ENCODE measurements at regions not wholly inside any gene's neighbourhood (a gene's known extent, or its start where the extent isn't known, plus 50 kb on each side); places are given as distances from the start of the nearest gene placed in this dataset.

- 93% methylated on average over 1 of the region's 1 CpG for WGBS
- intact Hi-C loops (cut with DNase I) = no loop called here
- H3K4me3 ChIP-seq (ENCODE audit: low read length) = no peak overlapping the region
- no peak for DNase-seq
- no peak for ATAC-seq
- H3K27ac ChIP-seq (ENCODE audit: low read length) = no peak overlapping the region
- no peaks in the 10 kb centered on the region for H3K4me1 ChIP-seq (ENCODE audit: control insufficient read depth, insufficient read depth, low read length)
- H3K27me3 ChIP-seq (ENCODE audit: control insufficient read depth, insufficient read depth) = no peaks in the 10 kb centered on the region
- no peaks in the 10 kb centered on the region for H3K9me3 ChIP-seq (ENCODE audit: control insufficient read depth, low read length)
Observed at GRCh38 chr4:13902146-13902545, 274.6 kb upstream of the BOD1L1 start.

DNA sequence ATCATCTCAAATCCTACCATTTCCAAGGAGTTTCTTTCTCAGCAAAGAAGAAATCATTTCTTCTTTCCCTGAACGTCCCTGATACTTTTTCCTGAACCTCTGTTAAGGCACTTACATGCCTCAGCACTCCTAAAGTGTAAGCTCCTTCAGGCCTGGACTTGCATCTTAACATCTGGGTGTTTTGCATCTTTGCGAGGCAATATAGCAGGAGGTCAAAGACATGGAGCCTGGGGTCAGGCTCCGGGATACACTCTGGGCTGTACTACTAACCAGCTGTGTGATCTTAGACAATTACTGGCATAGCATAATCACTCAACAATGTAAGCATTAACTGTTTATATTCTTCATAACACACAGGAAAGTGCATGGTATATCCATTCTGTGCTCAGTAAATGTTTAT is 275.5 kb upstream of the BOD1L1 start:
- 71% methylated on average over 3 of the region's 3 CpGs for WGBS
- DNase-seq = no peak
- intact Hi-C loops (cut with DNase I) = no loop called here
- no peak for ATAC-seq
- Histone ChIP-seq H3K27ac (ENCODE audit: low read length) (no peak overlapping the region), H3K4me3 (ENCODE audit: low read length) (no peak overlapping the region), H3K9me3 (ENCODE audit: control insufficient read depth, low read length) (no peaks in the 10 kb centered on the region), H3K4me1 (ENCODE audit: control insufficient read depth, insufficient read depth, low read length) (no peaks in the 10 kb centered on the region), H3K27me3 (ENCODE audit: control insufficient read depth, insufficient read depth) (no peaks in the 10 kb centered on the region)

- DNase-seq (no peak), ATAC-seq (no peak)
- Histone ChIP-seq H3K27me3 (ENCODE audit: control insufficient read depth, insufficient read depth) (no peaks in the 10 kb centered on the region), H3K4me3 (ENCODE audit: low read length) (no peak overlapping the region), H3K9me3 (ENCODE audit: control insufficient read depth, low read length) (no peaks in the 10 kb centered on the region), H3K4me1 (ENCODE audit: control insufficient read depth, insufficient read depth, low read length) (no peaks in the 10 kb centered on the region), H3K27ac (ENCODE audit: low read length) (no peak overlapping the region)
- intact Hi-C loops (cut with DNase I) = no loop called here
- WGBS = 70% methylated on average over 6 of the region's 6 CpGs
Observed at GRCh38 chr4:13903901-13904300, 276.4 kb upstream of the BOD1L1 start.

GRCh38 chr4:13905543-13905942 is 278.0 kb upstream of the BOD1L1 start:
- no peaks in the 10 kb centered on the region for H3K9me3 ChIP-seq (ENCODE audit: control insufficient read depth, low read length)
- H3K27me3 ChIP-seq (ENCODE audit: control insufficient read depth, insufficient read depth) = no peaks in the 10 kb centered on the region
- no peaks in the 10 kb centered on the region for H3K4me1 ChIP-seq (ENCODE audit: control insufficient read depth, insufficient read depth, low read length)
- WGBS = 90% methylated on average over 5 of the region's 5 CpGs
- DNase-seq = no peak
- no peak overlapping the region for H3K27ac ChIP-seq (ENCODE audit: low read length)
- intact Hi-C loops (cut with DNase I) = no loop called here
- no peak for ATAC-seq
- H3K4me3 ChIP-seq (ENCODE audit: low read length) = no peak overlapping the region

GRCh38 chr4:13906727-13907126 is 279.2 kb upstream of the BOD1L1 start:
- H3K27me3 ChIP-seq (ENCODE audit: control insufficient read depth, insufficient read depth) = no peaks in the 10 kb centered on the region
- H3K9me3 ChIP-seq (ENCODE audit: control insufficient read depth, low read length) = no peaks in the 10 kb centered on the region
- ATAC-seq = no peak
- no peak overlapping the region for H3K4me3 ChIP-seq (ENCODE audit: low read length)
- H3K4me1 ChIP-seq (ENCODE audit: control insufficient read depth, insufficient read depth, low read length) = no peaks in the 10 kb centered on the region
- intact Hi-C loops (cut with DNase I) = no loop called here
- DNase-seq = no peak
- no peak overlapping the region for H3K27ac ChIP-seq (ENCODE audit: low read length)
- WGBS = 96% methylated on average over 3 of the region's 3 CpGs

DNA sequence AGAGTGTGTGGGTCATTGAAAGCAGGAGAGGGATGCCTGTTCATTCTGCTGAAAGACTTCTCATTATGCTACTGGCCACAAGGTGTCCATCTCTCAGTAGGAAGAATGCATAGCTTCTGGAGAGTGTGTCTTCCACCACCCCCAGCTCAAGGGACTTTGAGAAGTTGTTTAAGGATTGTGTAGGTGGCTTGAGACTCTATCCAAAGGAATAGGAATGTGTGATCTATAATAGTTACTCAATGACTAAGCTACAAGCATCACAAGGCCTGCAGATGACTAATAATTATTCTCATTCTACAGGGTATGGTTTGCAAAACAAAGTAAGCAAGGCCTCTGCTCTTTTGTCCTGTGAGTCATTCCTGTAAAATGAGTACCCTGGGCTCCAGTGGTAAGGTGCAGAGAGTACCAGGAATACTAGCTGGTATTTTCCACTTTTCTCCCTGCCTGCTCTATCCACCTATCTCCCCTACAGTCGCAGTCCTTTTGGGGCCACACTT is 279.8 kb upstream of the BOD1L1 start:
- Histone ChIP-seq H3K4me3 (ENCODE audit: low read length) (no peak overlapping the region), H3K9me3 (ENCODE audit: control insufficient read depth, low read length) (no peaks in the 10 kb centered on the region), H3K27me3 (ENCODE audit: control insufficient read depth, insufficient read depth) (no peaks in the 10 kb centered on the region), H3K27ac (ENCODE audit: low read length) (no peak overlapping the region), H3K4me1 (ENCODE audit: control insufficient read depth, insufficient read depth, low read length) (no peaks in the 10 kb centered on the region)
- DNase-seq (no peak), ATAC-seq (no peak)
- intact Hi-C loops (cut with DNase I) = no loop called here
- 87% methylated on average over 1 of the region's 1 CpG for WGBS

GRCh38 chr4:13908455-13908854 is 280.9 kb upstream of the BOD1L1 start:
- Histone ChIP-seq H3K27ac (ENCODE audit: low read length) (no peak overlapping the region), H3K4me1 (ENCODE audit: control insufficient read depth, insufficient read depth, low read length) (no peaks in the 10 kb centered on the region), H3K9me3 (ENCODE audit: control insufficient read depth, low read length) (no peaks in the 10 kb centered on the region), H3K4me3 (ENCODE audit: low read length) (no peak overlapping the region), H3K27me3 (ENCODE audit: control insufficient read depth, insufficient read depth) (no peaks in the 10 kb centered on the region)
- DNase-seq (no peak), ATAC-seq (no peak)
- WGBS = 75% methylated on average over 2 of the region's 2 CpGs
- intact Hi-C loops (cut with DNase I) = no loop called here

- DNase-seq (no peak), ATAC-seq (no peak)
- no peaks in the 10 kb centered on the region for H3K4me1 ChIP-seq (ENCODE audit: control insufficient read depth, insufficient read depth, low read length)
- H3K9me3 ChIP-seq (ENCODE audit: control insufficient read depth, low read length) = no peaks in the 10 kb centered on the region
- no peak overlapping the region for H3K4me3 ChIP-seq (ENCODE audit: low read length)
- no peak overlapping the region for H3K27ac ChIP-seq (ENCODE audit: low read length)
- intact Hi-C loops (cut with DNase I) = no loop called here
- no peaks in the 10 kb centered on the region for H3K27me3 ChIP-seq (ENCODE audit: control insufficient read depth, insufficient read depth)
Observed at GRCh38 chr4:13910556-13910955, 283.0 kb upstream of the BOD1L1 start.

- H3K27me3 ChIP-seq (ENCODE audit: control insufficient read depth, insufficient read depth) = no peaks in the 10 kb centered on the region
- no peaks in the 10 kb centered on the region for H3K4me1 ChIP-seq (ENCODE audit: control insufficient read depth, insufficient read depth, low read length)
- H3K4me3 ChIP-seq (ENCODE audit: low read length) = no peak overlapping the region
- no peak overlapping the region for H3K27ac ChIP-seq (ENCODE audit: low read length)
- DNase-seq = no peak
- ATAC-seq = no peak
- intact Hi-C loops (cut with DNase I) = no loop called here
- no peaks in the 10 kb centered on the region for H3K9me3 ChIP-seq (ENCODE audit: control insufficient read depth, low read length)
Observed at GRCh38 chr4:13911256-13911655, 283.7 kb upstream of the BOD1L1 start.

- WGBS = 70% methylated on average over 2 of the region's 2 CpGs
- ATAC-seq = no peak
- no peaks in the 10 kb centered on the region for H3K9me3 ChIP-seq (ENCODE audit: control insufficient read depth, low read length)
Observed at GRCh38 chr4:13912436-13912925, 285.0 kb upstream of the BOD1L1 start.

GRCh38 chr4:13912966-13913365 is 285.4 kb upstream of the BOD1L1 start:
- intact Hi-C loops (cut with DNase I) = no loop called here
- DNase-seq = no peak
- Histone ChIP-seq H3K4me3 (ENCODE audit: low read length) (no peak overlapping the region), H3K9me3 (ENCODE audit: control insufficient read depth, low read length) (no peaks in the 10 kb centered on the region), H3K27ac (ENCODE audit: low read length) (no peak overlapping the region), H3K27me3 (ENCODE audit: control insufficient read depth, insufficient read depth) (no peaks in the 10 kb centered on the region), H3K4me1 (ENCODE audit: control insufficient read depth, insufficient read depth, low read length) (no peaks in the 10 kb centered on the region)
- ATAC-seq = no peak

More at GRCh38 chr4:13912436-13912925, 285.0 kb upstream of the BOD1L1 start:
- H3K27me3 ChIP-seq (ENCODE audit: control insufficient read depth, insufficient read depth) = no peaks in the 10 kb centered on the region
- no peaks in the 10 kb centered on the region for H3K4me1 ChIP-seq (ENCODE audit: control insufficient read depth, insufficient read depth, low read length)
- no peak for DNase-seq
- intact Hi-C loops (cut with DNase I) = no loop called here
- H3K4me3 ChIP-seq (ENCODE audit: low read length) = no peak overlapping the region
- H3K27ac ChIP-seq (ENCODE audit: low read length) = no peak overlapping the region

DNA sequence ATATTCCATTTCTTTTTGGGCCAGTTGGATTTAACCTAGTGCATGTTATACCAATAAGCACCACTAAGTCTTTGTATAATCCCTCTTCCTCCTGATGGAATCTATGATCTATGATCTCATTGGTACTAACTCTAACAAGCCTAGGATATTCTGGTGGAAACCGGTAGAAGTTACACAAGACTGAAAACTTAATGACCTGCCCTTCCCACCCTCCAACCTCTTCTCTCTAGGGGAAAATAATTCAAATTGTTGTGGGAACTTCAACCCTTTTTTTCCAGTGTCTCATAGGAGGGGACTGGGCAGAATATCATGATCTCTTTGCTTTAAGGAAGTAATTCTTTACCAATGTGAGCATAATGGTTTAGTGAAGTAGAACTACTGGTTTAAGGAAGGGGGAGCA is 289.5 kb upstream of the BOD1L1 start:
- Histone ChIP-seq H3K27me3 (ENCODE audit: control insufficient read depth, insufficient read depth) (no peaks in the 10 kb centered on the region), H3K9me3 (ENCODE audit: control insufficient read depth, low read length) (no peaks in the 10 kb centered on the region), H3K27ac (ENCODE audit: low read length) (no peak overlapping the region), H3K4me1 (ENCODE audit: control insufficient read depth, insufficient read depth, low read length) (no peaks in the 10 kb centered on the region), H3K4me3 (ENCODE audit: low read length) (no peak overlapping the region)
- WGBS = 81% methylated on average over 1 of the region's 1 CpG
- ATAC-seq (no peak), DNase-seq (no peak)
- intact Hi-C loops (cut with DNase I) = no loop called here

Measured in right cardiac atrium (tissue), 5 donors.